SU-DHL-6 (cell line): ENCODE measurements at regions not wholly inside any gene's neighbourhood (a gene's known extent, or its start where the extent isn't known, plus 50 kb on each side); places are given as distances from the start of the nearest gene placed in this dataset.

Experiments
- CTCF ChIP-seq: fragments of 200-600 bp; sonication (generic); IDR thresholded peaks from one replicate; pipeline ENCODE4 v1.5.1; 2017; ENCODE audit warnings: antibody characterized with exemption, mild to moderate bottlenecking, low read length, moderate library complexity; ENCODE audit not compliant: insufficient read depth, poor library complexity, severe bottlenecking
- EZH2phosphoT487 ChIP-seq: fragments of 200-600 bp; sonication (generic), shearing (Covaris generic); conservative IDR thresholded peaks from 2 replicates; pipeline ENCODE4 v1.6.1; 2018; ENCODE audit warnings: mild to moderate bottlenecking, antibody characterized with exemption, low read length, moderate library complexity, mixed read lengths

DNA sequence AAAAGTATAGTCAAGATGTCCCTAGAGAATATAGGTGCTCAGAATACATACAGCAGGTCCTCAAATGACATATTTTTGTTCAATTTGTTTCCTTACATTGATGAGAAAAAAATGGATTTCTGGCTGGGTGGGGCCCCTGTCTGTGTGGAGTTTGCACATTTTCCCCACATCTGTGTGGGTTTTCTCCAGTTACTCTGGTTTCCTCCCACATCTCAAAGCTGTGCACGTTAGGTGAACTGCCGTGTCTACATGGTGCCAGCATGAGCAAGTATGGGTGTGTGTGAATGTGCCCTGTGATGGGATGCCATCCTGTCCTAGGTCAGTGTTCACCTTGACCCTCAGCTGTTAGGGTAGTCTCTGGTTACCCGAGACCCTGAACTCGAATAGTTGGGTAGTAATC is 289.1 kb downstream of the GRIN2B start:
- TF ChIP-seq CTCF (no peak), EZH2phosphoT487 (no peak)
